Neuronal stem cell (in vitro differentiated cells): ENCODE measurements at regions not wholly inside any gene's neighbourhood (a gene's known extent, or its start where the extent isn't known, plus 50 kb on each side); places are given as distances from the start of the nearest gene placed in this dataset.

Source experiments
- DNase-seq: peaks from one replicate; pipeline ENCODE4 v3.0.0-alpha.2; 2013; ENCODE audit warnings: low spot score
- H2AFZ ChIP-seq: one replicate; pipeline ENCODE4 v1.6.1; 2013; ENCODE audit warnings: mild to moderate bottlenecking, low read length, inconsistent platforms
- H2AK5ac ChIP-seq: 2 replicates; pipeline ENCODE4 v1.6.1; 2013; ENCODE audit warnings: low read depth, mild to moderate bottlenecking, inconsistent platforms, low read length, moderate library complexity, mixed read lengths
- H2BK120ac ChIP-seq: 2 replicates; pipeline ENCODE4 v1.6.1; 2013; ENCODE audit warnings: low read depth, mild to moderate bottlenecking, inconsistent platforms, low read length, moderate library complexity, mixed read lengths
- H2BK12ac ChIP-seq: one replicate; pipeline ENCODE4 v1.6.1; 2013; ENCODE audit warnings: low read length, inconsistent platforms
- H2BK15ac ChIP-seq: 2 replicates; pipeline ENCODE4 v1.6.1; 2013; ENCODE audit warnings: mild to moderate bottlenecking, low read length, inconsistent platforms, mixed read lengths
- H2BK5ac ChIP-seq: one replicate; pipeline ENCODE4 v1.6.1; 2013; ENCODE audit warnings: inconsistent platforms, mild to moderate bottlenecking, low read length, moderate library complexity
- H3K14ac ChIP-seq: one replicate; pipeline ENCODE4 v1.6.1; 2013; ENCODE audit warnings: low read length, inconsistent platforms
- H3K18ac ChIP-seq: 2 replicates; pipeline ENCODE4 v1.6.1; 2013; ENCODE audit warnings: low read length, inconsistent platforms
- H3K23ac ChIP-seq: 2 replicates; pipeline ENCODE4 v1.6.1; 2013; ENCODE audit warnings: low read depth, mild to moderate bottlenecking, mixed read lengths, low read length, inconsistent platforms; ENCODE audit not compliant: poor library complexity
- H3K27ac ChIP-seq: replicated peaks from 3 replicates; pipeline ENCODE4 v1.5.1; 2013; ENCODE audit warnings: low read length, inconsistent platforms
- H3K27me3 ChIP-seq, 3 experiments: 2 replicates each; pipeline ENCODE4 v1.6.1; 2013; ENCODE audit warnings: low read length in 3 of 3, mild to moderate bottlenecking in 2 of 3, inconsistent platforms in 1 of 3, low read depth in 1 of 3, mixed read lengths in 1 of 3, moderate library complexity in 1 of 3; ENCODE audit not compliant: control insufficient read depth in 3 of 3, insufficient read depth in 3 of 3
- H3K36me3 ChIP-seq, 2 donors: replicated peaks in 1 of 2; 2 replicates each; pipeline ENCODE4 v1.6.1; 2013; ENCODE audit warnings: low read length in 2 of 2; ENCODE audit not compliant: control insufficient read depth in 2 of 2, insufficient read depth in 2 of 2
- H3K4ac ChIP-seq: 2 replicates; pipeline ENCODE4 v1.6.1; 2013; ENCODE audit warnings: inconsistent platforms, mild to moderate bottlenecking, low read length, moderate library complexity
- H3K4me1 ChIP-seq, 2 donors: 1 replicate in 1 of 2; 2 replicates in 1 of 2; pipeline ENCODE4 v1.6.1; 2013; ENCODE audit warnings: low read length in 2 of 2, low read depth in 1 of 2; ENCODE audit not compliant: control insufficient read depth in 2 of 2, insufficient read depth in 1 of 2
- H3K4me2 ChIP-seq: one replicate; pipeline ENCODE4 v1.6.1; 2013; ENCODE audit warnings: mild to moderate bottlenecking, low read length, inconsistent platforms; ENCODE audit not compliant: insufficient read depth, poor library complexity, severe bottlenecking
- H3K4me3 ChIP-seq, 2 donors: 2 replicates each; pipeline ENCODE4 v1.5.1; 2013; ENCODE audit warnings: low read length in 2 of 2, mild to moderate bottlenecking in 2 of 2, inconsistent platforms in 1 of 2, moderate library complexity in 1 of 2
- H3K79me1 ChIP-seq: one replicate; pipeline ENCODE4 v1.6.1; 2013; ENCODE audit warnings: low read depth, mild to moderate bottlenecking, inconsistent platforms, low read length, moderate library complexity
- H3K9ac ChIP-seq: one replicate; pipeline ENCODE4 v1.6.1; 2013; ENCODE audit warnings: mild to moderate bottlenecking, low read depth, low read length, inconsistent platforms; ENCODE audit not compliant: poor library complexity
- H3K9me3 ChIP-seq, 2 donors: replicated peaks in 1 of 2; 2 replicates each; pipeline versions ENCODE3 to v1.6.1; 2013; ENCODE audit warnings: low read length in 2 of 2, mild to moderate bottlenecking in 2 of 2, inconsistent platforms in 1 of 2, low read depth in 1 of 2, mixed read lengths in 1 of 2, moderate library complexity in 1 of 2; ENCODE audit not compliant: control insufficient read depth in 2 of 2, insufficient read depth in 1 of 2
- H4K8ac ChIP-seq: one replicate; pipeline ENCODE4 v1.6.1; 2013; ENCODE audit warnings: low read depth, mild to moderate bottlenecking, inconsistent platforms, low read length, moderate library complexity
- H4K91ac ChIP-seq: one replicate; pipeline ENCODE4 v1.6.1; 2013; ENCODE audit warnings: low read length, low read depth, mild to moderate bottlenecking, inconsistent platforms; ENCODE audit not compliant: poor library complexity
- WGBS, 2 donors: extraction: QIAGEN DNeasy Blood & Tissue Kit; methylation state at CpG; one replicate each; pipeline ENCODE4 v1.1.7; 2013; ENCODE audit warnings: missing lambda C conversion rate in 2 of 2, mixed read lengths in 1 of 2; ENCODE audit not compliant: insufficient read length in 2 of 2, insufficient replicate concordance in 1 of 2; ENCODE audit errors: extremely low coverage in 2 of 2; 5-methylcytosine and 5-hydroxymethylcytosine counted together

DNA sequence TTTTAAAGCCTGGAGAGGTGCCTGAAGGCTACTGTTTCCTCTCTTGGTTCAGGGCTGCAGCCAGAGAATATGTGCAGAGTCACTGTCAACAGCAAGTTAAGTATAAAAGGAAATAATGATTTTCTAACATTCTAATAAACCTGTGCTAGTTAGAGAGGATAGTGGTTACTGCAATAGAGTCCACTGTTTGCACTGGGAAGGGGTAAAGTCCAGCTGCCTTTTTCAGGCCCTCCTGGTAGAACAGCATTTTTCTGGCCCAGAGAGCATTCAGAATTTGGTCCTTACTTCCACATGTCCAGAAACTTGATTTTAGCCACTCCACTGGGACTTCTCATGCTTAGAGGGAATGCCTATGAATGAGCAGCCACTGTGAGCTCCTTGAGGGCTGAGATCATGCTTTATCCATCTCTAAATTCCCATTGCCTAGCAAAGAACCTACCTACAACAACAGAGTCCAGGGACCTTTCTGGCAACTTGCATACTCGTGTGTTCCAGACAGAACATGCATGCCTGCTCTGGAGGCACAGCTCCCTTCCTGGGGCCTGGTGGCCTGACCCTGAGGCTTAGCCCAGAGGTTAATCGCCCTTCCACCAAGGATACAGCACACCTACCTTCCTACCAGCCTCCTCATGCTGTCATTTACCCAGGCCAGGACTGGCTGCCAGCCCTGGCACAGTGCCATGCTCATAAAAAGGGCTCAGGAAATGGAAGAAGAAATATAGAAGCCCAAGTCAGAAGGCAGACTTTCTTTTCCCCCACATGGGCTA, 50.3 kb upstream of the ATP13A3 start:
- H2BK15ac ChIP-seq, result no peak overlapping the region
- peaks cover 1 to 10% of the 10 kb centered on the region in 2 donors for H3K9me3 ChIP-seq
- H3K36me3 ChIP-seq, result no peaks in the 10 kb centered on the region
- H3K4me3 ChIP-seq, result peak overlapping the region in 1 of 2 donors; percentile 40
- H3K18ac ChIP-seq, result no peak overlapping the region
- H2BK12ac ChIP-seq, result no peak overlapping the region
- no peak overlapping the region for H2AK5ac ChIP-seq
- no peaks in the 10 kb centered on the region for H3K79me1 ChIP-seq
- no peak overlapping the region for H3K4me2 ChIP-seq
- no peak overlapping the region for H3K9ac ChIP-seq
- H3K4me1 ChIP-seq, result no peaks in the 10 kb centered on the region
- no peak overlapping the region for H2AFZ ChIP-seq
- H2BK5ac ChIP-seq, result peak overlapping the region; percentile 4
- H3K27me3 ChIP-seq, result peaks cover 0 to 14% (median 3%) of the 10 kb centered on the region in 3 experiments
- WGBS, 2 donors, result no CpG with 5 or more reads among the region's 2 CpGs
- peak overlapping the region; percentile 37 for H2BK120ac ChIP-seq
- no peak overlapping the region for H3K4ac ChIP-seq
- no peak overlapping the region for H3K14ac ChIP-seq
- H4K8ac ChIP-seq, result no peak overlapping the region
- no peak overlapping the region for H4K91ac ChIP-seq
- no peak overlapping the region for H3K27ac ChIP-seq
- H3K23ac ChIP-seq, result no peak overlapping the region
- DNase-seq, result no peak
